ENCODE measurements at regions not wholly inside any gene's neighbourhood (a gene's known extent, or its start where the extent isn't known, plus 50 kb on each side); places are given as distances from the start of the nearest gene placed in this dataset.

DNA sequence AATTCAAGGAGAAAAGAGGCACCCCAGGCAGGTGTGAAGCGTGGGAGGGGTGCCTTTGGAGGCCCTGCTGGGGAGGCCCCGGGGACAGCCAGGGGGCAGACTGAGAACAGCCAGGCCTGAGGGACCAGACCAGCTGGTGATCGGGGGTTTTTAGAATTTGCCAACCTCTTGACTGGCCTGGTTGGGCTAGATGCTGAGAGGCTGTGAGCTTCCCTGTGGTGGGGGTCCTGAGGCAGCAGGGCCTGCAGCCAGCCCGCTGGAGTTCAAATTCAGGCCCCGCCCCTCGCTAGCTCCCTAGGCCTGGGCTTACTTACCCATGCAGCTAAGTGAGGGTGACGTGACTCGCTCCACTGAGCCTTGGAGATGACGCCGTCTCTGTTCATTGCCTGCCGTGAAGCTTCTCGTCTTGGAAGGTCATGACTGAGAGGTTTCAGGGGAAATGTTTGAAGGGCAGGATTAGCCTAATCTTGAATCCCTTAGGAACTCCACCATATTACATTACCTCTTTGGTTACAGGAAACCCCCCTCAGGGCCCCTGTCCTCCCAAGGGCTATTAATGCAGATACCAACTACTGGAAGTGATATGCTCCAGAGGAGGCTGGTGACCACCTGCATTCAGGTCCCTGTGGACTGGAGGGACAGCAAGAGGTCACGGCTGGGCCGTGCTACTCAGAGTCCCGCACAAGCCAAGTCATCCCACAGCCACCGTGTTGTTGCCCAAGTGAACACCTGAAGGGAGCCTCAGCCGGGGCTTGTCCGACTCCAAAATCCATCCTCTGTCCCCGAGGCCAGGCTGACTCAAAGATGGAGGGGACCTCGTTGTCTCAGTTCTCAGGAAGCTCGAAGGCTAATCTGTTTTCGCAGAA is 73.9 kb upstream of the DUSP22 start:
- peaks cover 6% of the 10 kb centered on the region; the same call in 2 of the 3 replicates for H3K9me3 ChIP-seq (replicated peaks; ENCODE audit: control insufficient read depth, insufficient read depth, low read length)
- FAIRE-seq (peak; percentile 64), ATAC-seq (peak; percentile 66), DNase-seq (ENCODE audit: low read depth, low spot score) (peak; percentile 83)
- H3K4me1 ChIP-seq (ENCODE audit: control insufficient read depth, insufficient read depth, low read length) = peaks cover 87% of the 10 kb centered on the region
- RAD21 ChIA-PET (ENCODE audit: unreplicated experiment) = interaction anchor here (0.7 to 15.0 kb wide), 34 partner anchors 9 to 374 kb away, joined by 3 to 519 read pairs (median 4); partner anchors contain the start of genes DUSP22 and IRF4
- peak overlapping the region; percentile 47 for H3K4me3 ChIP-seq
- CTCF ChIA-PET = interaction anchor here (0.6 to 13.3 kb wide), 19 partner anchors 8 to 493 kb away, joined by 3 to 460 read pairs (median 4); no protein-coding TSS in a partner anchor
- in situ Hi-C loops (cut with MboI) = loop anchor here (10.0 kb wide), 1 partner anchor 176 kb away; the partner anchor contains the start of gene IRF4
- no peaks in the 10 kb centered on the region for H3K36me3 ChIP-seq (ENCODE audit: control insufficient read depth in 2 of 2, insufficient read depth in 2 of 2, low read length in 1 of 2)
- intact Hi-C loops (cut with micrococcal nuclease; ENCODE audit: unreplicated experiment) = loop anchor here (1.0 kb wide), 1 partner anchor 8 kb away; no protein-coding TSS in a partner anchor
- no peaks in the 10 kb centered on the region for H3K27me3 ChIP-seq (replicated peaks in 1 of 2; ENCODE audit: control insufficient read depth in 2 of 2, insufficient read depth in 2 of 2, low read length in 1 of 2)
- H3K9ac ChIP-seq (ENCODE audit: control insufficient read depth, insufficient read depth, low read length) = peak overlapping the region; percentile 72
- H4K20me1 ChIP-seq (ENCODE audit: control insufficient read depth, insufficient read depth) = no peaks in the 10 kb centered on the region
- H3K79me2 ChIP-seq (ENCODE audit: control insufficient read depth, insufficient read depth, low read length) = peaks cover 13% of the 10 kb centered on the region
- H3K4me2 ChIP-seq (ENCODE audit: control insufficient read depth, insufficient read depth) = peak overlapping the region; percentile 77
- TSS peak; percentile 42 for BruUV-seq (replicated peaks)
- SMC1A ChIA-PET (ENCODE audit: uncharacterized antibody, unreplicated experiment) = interaction anchor here (0.6 to 24.5 kb wide), 29 partner anchors 8 to 375 kb away, joined by 3 to 748 read pairs (median 4); partner anchors contain the start of gene IRF4
- under 1% methylated on average over 22 of the region's 22 CpGs for WGBS (ENCODE audit: insufficient coverage, insufficient replicate concordance, low lambda C conversion rate, missing lambda C conversion rate)
- no peak overlapping the region for H2AFZ ChIP-seq (ENCODE audit: control insufficient read depth, low read depth, low read length)
- peak overlapping the region; percentile 94 for H3K27ac ChIP-seq (ENCODE audit: control insufficient read depth, insufficient read depth)
- POLR2A ChIA-PET = interaction anchor here (0.8 to 10.4 kb wide), 14 partner anchors 9 to 172 kb away, joined by 3 to 139 read pairs (median 3); no protein-coding TSS in a partner anchor
- TF ChIP-seq NBN (IDR thresholded peaks at IDR 0.05) = peak; percentile 35; the same call in 1 of the 2 replicates
- TF ChIP-seq EGR1 (IDR thresholded peaks at IDR 0.05; ENCODE audit: borderline replicate concordance in 1 of 2, low read depth in 2 of 2, low read length in 2 of 2) = peak in 1 of 2 experiments; percentile 91; a peak in 2 of 3 replicates
- peak; percentile 73; the same call in 1 of the 2 replicates for TF ChIP-seq ZBED1 (IDR thresholded peaks at IDR 0.05; ENCODE audit: borderline replicate concordance)
- 0 out of 2 replicates have a peak, but pooled peaks have one; percentile 29 for TF ChIP-seq STAT3 (IDR thresholded peaks at IDR 0.05; ENCODE audit: low read depth, low read length)
- TF ChIP-seq, protein P1, sequence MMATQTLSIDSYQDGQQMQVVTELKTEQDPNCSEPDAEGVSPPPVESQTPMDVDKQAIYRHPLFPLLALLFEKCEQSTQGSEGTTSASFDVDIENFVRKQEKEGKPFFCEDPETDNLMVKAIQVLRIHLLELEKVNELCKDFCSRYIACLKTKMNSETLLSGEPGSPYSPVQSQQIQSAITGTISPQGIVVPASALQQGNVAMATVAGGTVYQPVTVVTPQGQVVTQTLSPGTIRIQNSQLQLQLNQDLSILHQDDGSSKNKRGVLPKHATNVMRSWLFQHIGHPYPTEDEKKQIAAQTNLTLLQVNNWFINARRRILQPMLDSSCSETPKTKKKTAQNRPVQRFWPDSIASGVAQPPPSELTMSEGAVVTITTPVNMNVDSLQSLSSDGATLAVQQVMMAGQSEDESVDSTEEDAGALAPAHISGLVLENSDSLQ (IDR thresholded peaks at IDR 0.05) = peak; percentile 20; the same call in 1 of the 2 replicates
- peak; percentile 70 for TF ChIP-seq CREM (IDR thresholded peaks at IDR 0.05; ENCODE audit: low read depth)
- peak; percentile 37; the same call in 1 of the 2 replicates for TF ChIP-seq BCL11A (IDR thresholded peaks at IDR 0.05; ENCODE audit: low read depth, low read length)
- no peak for TF ChIP-seq CHD2 (IDR thresholded peaks at IDR 0.05; ENCODE audit: borderline replicate concordance, low read depth, low read length)
- peak; percentile 81 for TF ChIP-seq ZNF687 (IDR thresholded peaks at IDR 0.05)
- TF ChIP-seq TCF3 (IDR thresholded peaks at IDR 0.05; ENCODE audit: borderline replicate concordance, insufficient read depth, low read depth, low read length) = peak; percentile 95
- no peak for TF ChIP-seq TCF7 (IDR thresholded peaks at IDR 0.05; ENCODE audit: borderline replicate concordance)
- TF ChIP-seq, protein P2, sequence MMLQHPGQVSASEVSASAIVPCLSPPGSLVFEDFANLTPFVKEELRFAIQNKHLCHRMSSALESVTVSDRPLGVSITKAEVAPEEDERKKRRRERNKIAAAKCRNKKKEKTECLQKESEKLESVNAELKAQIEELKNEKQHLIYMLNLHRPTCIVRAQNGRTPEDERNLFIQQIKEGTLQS (IDR thresholded peaks at IDR 0.05; ENCODE audit: borderline replicate concordance, extremely low read depth, low read depth, low read length) = no peak
- peak; percentile 51; the same call in 1 of the 2 replicates for TF ChIP-seq E2F4 (IDR thresholded peaks at IDR 0.05; ENCODE audit: low read depth, low read length)
- 0 out of 2 replicates have a peak, but pooled peaks have one; percentile 51 for TF ChIP-seq RCOR1 (conservative IDR thresholded peaks at IDR 0.05; ENCODE audit: low read depth, low read length)
- TF ChIP-seq MTA2 (IDR thresholded peaks at IDR 0.05; ENCODE audit: low read depth) = peak; percentile 41; the same call in 1 of the 2 replicates
- peak; percentile 76 for TF ChIP-seq NR2F1 (conservative IDR thresholded peaks at IDR 0.05)
